DMS53 treated with DMSO at 0.1 percent for 48 hours (cell line): ENCODE measurements at regions not wholly inside any gene's neighbourhood (a gene's known extent, or its start where the extent isn't known, plus 50 kb on each side); places are given as distances from the start of the nearest gene placed in this dataset.

Experiments used
- DNase-seq: peaks from one replicate; lab custom pipeline; 2025; ENCODE audit not compliant: unreplicated experiment; lab: John Stamatoyannopoulos, UW

DNA sequence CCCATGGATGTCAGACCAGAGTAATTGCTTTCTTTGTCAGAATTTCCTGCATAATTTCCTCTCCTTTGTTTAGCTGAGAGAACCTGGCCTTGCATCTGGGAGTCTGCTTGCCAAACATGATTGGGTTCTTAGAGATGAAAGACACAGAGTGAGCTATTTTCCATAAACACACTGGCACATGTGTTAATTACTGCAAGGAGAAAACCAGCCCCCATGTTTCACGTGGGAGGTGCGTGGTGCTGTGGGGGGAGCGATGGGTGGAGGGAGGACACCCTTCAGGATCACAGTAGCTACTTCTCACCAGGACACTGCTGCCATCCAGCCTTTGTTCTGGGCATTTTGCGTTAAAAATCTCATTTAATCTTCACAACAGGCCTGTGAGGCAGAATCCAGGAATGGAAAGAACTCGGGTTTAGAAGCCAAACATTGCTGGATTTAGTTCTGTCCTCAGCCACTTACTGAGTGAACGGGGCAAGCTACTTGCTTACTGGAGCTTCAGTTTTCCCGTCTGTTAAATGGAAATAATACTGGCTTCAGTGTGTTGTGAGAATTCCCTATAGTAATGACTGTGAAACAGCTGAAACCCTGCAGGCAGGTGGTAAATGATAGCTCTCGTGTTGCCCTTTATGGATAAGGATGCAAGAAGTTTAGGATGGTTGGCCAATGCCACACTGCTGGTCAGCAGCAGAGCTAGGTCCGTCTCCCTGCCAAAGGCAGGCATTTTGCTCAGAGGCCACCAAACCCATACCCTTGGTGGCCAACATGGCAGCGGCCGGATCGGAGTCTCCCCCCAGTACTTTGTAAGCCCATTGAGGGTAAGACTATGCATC lies 100.1 kb upstream of the ASAP2 start:
- DNase-seq, result no peak

DNA sequence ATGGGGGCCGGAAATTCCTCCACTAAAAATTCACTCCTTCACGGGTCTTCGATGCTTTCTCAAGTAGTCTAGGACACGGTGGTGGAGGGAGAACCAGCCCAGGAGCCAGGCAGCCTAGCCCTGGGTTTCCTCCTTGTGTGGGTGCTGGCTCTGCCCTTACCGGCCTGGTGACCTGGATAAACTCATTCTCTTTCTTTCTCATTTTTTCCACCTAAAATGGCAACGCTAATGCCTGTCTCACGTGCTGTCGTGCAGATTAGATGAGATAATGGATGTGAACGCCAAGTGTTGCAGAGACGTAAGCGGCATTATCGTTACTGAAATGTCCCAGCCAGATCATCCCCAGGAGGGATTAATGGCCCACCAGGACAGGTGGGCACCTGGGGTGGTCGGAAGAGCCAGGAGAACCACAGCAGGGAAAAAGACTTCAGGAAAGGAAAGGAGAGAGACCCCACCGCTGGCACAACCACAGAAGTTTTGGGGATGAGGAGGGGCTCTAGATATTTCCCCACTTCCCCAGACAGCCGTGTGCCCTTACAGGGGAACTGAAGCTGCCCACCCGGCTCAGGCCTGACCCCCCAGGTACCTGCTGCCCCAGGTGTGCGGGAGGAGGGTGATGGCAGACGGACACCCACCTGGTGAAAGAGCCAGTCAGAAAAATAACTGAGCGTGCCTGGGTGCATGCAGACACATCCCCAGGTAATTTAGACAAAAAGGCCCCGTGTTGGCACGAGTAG lies 100.8 kb upstream of the ASAP2 start:
- DNase-seq, result no peak

GRCh38 chr2:9103663-9104277 lies 100.3 kb upstream of the MBOAT2 start:
- DNase-seq, result no peak

GRCh38 chr2:9102861-9103662 lies 99.6 kb upstream of the MBOAT2 start:
- no peak for DNase-seq

GRCh38 chr2:9101763-9102425 lies 98.4 kb upstream of the MBOAT2 start:
- no peak for DNase-seq

- DNase-seq, result no peak
These were observed 96.8 kb upstream of the MBOAT2 start for GRCh38 chr2:9100080-9100876.

GRCh38 chr2:9099341-9099751 lies 95.9 kb upstream of the MBOAT2 start:
- DNase-seq, result no peak

GRCh38 chr2:9097892-9098291 lies 94.4 kb upstream of the MBOAT2 start:
- no peak for DNase-seq

DNA sequence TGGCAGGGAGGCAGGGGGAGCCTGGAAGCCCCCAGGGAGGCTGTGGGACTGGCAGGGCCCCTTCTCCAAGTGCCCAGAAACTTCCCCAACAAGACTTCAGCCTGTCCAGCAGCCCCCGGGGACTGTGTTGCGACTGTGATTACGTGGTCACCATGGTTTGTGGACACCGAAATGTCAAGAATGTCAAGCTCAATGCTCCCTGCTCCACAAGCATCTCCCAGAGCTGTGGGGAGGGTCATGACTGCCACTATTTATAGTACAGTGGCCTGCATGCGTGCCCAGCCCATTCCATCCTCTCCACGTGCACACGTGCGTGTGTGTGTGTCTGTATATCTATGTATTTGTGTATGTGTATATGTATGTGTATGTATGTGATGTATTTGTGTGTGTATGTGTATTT lies 93.8 kb upstream of the MBOAT2 start:
- no peak for DNase-seq

DNA sequence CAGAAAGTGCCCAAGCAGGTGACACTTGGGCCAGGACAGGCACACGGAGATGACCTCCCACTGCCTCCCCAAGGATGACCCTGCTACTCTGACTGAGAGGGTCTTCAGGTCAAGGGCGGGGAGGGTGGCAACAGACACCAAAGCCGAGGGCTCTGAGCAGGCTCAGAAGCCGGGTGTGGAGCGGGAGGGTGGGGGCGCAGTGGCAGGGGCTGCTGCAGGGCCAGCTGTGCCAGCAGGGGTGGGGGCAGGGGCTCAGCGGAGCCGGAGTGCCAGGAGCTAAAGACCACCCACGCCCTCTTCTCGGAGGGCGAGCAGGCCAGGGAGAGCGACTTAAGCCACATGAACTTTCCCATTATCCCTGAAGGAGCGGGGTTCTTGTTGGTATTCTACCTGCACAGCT lies 93.3 kb upstream of the MBOAT2 start:
- DNase-seq, result no peak

DNA sequence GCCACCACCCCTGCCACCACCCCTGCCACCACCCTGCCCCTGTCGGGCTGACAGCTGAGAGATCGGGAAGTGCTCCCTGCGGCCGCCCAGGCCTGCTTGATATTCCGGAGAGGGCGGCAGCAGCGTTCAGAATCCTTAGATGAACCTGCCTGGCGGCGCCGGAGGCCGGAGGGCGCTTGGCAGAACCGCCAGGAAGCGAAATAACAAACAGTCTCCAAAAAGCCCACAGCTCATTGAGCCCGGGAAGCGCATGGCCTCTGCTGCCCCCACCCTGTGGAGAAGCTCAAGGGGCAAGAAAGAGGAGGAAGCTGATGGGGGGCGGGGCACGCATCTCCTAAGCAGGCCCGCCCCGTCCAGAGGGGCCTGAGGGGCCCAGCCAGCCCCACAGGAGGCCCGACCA lies 92.2 kb upstream of the MBOAT2 start:
- DNase-seq, result no peak

DNA sequence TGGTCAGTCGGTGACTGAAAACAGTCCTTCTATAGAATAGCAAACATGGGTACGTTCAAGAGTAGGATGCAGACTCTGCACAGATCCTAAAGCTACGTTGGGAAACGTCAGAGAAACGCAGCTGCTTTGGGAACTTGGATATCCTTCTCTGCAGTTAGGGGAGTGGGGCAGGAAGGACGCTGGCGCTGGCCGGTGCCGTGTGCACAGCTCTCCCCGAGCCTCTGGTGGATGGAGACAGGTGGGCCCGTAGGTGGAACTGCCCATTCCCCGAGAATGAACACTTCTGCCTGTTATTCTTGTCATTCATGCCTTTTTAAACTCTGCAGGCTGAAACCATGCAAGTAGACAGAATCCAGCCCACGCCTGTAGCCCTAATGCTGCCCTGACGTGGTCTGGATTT lies 91.7 kb upstream of the MBOAT2 start:
- no peak for DNase-seq

- DNase-seq, result no peak
These were observed 90.6 kb upstream of the MBOAT2 start for GRCh38 chr2:9094117-9094516.

GRCh38 chr2:9093324-9093723 lies 89.8 kb upstream of the MBOAT2 start:
- no peak for DNase-seq

DNA sequence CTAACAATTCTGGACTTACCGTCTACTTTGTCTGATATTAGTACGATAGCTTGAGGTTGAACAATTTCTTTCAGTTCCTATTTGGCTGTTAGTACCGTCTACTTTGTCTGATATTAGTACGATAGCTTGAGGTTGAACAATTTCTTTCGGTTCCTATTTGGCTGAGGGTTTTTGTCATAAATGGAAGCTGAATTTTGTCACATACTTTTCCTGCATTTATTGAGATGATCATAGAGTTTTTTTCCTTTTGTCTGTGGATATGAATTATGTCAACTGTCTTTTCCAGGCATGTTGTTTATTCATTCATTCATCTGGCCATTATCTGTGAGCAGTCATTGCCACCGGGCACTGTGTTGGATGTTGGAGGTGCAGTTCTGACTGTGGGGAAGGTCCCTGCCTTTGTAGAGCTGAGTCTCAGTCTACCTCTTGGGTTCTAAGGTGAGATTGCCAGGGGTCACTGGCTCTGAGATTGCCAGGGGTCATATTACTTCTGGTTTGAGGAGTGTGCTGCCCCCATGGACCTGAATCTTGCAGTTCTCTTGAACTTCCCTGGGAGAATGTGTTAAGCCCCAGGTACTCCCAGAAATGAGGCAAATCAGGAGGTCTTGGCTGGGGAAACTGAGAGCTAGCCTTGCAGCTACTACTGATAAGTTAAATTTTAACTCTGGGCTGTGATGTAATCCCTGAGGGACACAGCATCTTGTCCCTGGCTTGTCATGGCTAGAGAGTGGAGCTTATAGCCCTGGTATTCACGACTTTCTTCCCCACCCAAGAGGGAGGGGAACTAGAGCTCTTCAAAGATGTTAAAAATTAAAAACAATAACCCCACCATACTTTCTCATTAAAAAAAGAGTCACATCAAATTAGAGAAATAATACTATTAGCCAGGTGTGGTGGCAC lies 89.1 kb upstream of the MBOAT2 start:
- DNase-seq, result no peak

DNA sequence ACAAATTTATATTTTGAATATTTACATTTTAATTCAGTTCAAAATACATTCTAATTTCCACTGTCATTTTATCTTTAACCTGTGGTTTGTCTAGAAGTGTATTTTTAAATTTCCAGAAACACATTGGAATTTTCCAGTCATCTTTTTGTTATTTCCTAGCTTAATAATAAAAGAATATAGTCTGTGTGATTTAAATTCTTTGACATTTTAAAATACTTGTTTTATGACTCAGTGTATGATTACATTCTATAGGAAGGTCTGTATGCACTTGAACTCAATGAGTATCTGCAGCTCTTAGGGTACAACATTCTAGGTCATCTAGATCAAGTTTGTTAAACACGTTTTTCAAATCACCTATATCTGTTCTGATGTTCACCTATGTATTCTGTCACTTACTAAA lies 88.3 kb upstream of the MBOAT2 start:
- DNase-seq, result no peak

DNA sequence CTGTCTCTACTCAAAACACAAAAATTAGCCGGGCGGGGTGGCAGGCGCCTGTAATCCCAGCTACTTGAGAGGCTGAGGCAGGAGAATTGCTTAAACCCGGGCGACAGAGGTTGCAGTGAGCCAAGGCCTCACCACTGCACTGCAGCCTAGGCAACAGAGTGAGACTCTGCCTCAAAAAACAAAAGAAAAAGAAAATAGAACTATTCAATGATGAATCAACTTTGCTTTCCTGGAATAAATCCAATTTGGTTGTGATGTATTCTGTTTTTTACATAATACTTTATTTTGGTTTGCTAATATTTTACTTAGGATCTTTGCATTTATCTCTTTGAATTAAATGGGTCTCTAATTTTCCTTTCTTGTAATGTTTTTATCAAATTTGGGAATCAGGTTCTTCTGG lies 86.3 kb upstream of the MBOAT2 start:
- no peak for DNase-seq

- no peak for DNase-seq
These were observed 83.7 kb upstream of the MBOAT2 start for GRCh38 chr2:9087121-9087681.

DNA sequence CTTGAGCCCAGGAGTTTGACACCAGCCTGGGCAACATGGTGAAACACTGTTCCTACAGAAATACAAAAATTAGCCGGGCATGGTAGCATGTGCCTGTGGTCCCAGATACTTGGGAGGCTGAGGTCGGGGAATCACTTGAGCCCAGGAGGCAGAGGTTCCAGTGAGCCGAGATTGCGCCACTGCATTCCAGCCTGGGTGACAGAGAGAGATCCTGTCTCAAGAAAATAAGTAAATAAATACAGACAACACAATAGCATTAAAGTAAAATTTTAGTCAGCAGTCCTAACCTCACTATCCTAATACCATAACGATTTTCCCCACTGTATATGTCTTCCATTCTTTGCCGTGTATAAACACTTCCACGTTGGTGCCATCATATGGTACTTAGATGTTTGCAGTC lies 83.0 kb upstream of the MBOAT2 start:
- DNase-seq, result no peak
